HG02588 (cell line): ENCODE measurements at regions not wholly inside any gene's neighbourhood (a gene's known extent, or its start where the extent isn't known, plus 50 kb on each side); places are given as distances from the start of the nearest gene placed in this dataset.
"Not testable (repeated sequence)": the region's sequence is repeated elsewhere in the genome, so short reads cannot be mapped to it uniquely, and the experiment has no call there.

Experiments
- ATAC-seq: cut with Tn5 transposase; IDR thresholded peaks from one replicate; pipeline ENCODE4 v1.9.1; 2021; ENCODE audit warnings: mild to moderate bottlenecking, moderate library complexity; ENCODE audit not compliant: unreplicated experiment

DNA sequence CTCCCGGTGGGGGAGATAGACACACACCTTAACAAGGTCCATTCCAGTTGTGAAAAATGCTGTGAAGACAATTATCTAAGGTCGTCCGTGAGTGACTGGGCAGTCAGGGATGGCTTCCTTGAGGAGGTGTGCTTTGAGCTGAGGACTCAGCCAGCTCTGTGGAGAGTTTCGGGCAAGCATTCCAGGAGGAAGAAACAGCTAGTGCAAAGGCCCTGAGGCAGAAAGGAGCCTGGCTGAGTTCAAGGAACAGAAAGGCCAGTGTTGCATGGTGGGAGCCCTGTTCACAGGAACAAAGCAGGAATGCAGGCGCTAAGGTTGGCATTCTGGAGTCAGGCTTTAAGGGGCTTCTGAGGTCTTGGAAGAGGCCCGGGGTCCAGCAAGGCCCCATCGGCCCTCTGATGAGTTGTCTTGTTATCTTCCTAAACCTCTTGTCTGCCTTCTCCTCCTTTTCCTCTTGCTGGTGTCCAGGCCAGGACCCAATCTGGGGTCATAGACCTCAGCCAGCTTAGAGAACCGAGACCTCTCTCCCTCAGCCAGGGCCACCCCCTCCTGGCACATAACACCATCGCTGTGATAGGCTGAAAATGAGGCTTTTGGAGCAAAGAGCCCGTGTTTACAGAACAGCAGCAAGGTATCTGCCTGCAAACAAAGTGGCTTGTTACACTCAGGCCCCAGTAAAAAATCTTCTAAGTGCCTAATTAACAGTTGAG lies 270.2 kb upstream of the MVB12B start:
- no peak for ATAC-seq

DNA sequence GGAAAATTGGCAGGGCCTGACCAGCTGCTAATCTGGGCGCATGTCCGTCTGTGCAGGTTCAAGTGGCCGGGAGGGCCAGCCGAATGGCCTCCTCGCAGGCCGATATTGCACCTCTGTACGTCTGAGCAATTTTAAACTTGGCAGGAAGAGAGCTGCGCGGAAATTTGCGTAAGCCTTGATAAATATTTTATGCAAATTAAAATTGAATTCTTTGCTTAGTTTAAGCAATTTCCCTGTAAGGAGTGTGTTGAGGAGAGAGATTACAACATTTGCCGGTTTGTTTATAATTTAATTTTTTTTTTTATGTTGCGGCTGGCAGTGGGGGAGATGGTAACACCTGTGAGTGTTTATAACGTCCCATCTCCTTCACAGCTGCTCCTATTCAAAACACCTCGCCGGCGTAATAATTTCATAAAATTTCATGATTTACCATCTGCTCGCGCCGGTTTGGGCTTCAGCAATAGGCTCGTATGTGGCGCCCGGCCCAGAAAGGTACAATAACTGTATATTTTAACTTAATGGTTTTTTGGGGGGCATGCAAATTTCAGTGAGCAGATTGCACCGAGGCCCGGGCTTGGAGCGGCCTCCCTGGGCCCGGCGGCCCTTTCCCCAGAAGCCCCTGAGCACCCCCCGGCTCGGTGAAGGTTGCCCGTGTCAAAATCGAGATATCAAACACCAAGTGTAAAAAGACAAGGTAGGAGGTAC lies 269.4 kb upstream of the MVB12B start:
- no peak for ATAC-seq

DNA sequence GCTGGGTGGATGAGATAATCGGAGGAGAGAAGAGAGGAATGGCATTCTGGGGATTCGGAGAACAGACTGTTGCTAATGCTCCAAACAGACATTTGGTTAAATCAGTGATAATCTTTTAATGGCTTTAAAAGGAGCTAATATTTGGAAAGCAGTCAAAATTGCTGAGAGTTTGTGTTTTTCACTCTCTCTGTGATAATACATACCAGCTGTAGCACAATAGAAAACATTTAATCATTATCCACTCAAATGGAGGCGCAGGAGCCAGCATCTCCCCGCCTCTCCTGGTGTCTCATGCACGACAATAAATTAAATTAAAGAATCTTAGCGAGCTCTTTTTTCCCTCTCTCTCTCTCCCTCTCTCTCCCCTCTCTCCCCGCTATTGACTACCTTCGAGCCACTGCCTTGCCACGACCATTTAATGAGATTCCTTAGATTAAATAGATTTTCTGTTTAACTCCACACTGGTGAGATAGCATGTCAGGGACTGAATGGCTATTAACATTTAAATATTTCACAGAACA lies 268.6 kb upstream of the MVB12B start:
- no peak for ATAC-seq

DNA sequence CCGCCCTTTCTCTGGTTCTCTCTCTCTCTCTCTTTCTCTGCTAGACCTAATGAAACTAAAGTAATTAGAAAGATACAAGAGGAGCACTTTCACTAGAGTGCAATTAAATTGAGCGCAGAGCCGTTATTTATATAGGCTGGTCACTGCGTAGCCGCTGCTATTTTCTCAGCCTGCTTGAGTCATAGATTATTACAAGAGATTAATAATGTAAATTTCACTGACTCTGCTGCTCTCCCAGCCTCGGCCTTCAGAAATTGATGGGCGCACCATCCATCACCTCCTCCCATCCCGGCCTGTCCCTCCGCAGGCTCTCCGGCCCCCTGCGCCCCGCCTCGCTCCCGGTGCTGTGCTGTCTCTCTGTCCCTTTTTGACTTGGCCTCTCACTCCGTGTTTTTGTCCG lies 268.0 kb upstream of the MVB12B start:
- ATAC-seq: no peak

DNA sequence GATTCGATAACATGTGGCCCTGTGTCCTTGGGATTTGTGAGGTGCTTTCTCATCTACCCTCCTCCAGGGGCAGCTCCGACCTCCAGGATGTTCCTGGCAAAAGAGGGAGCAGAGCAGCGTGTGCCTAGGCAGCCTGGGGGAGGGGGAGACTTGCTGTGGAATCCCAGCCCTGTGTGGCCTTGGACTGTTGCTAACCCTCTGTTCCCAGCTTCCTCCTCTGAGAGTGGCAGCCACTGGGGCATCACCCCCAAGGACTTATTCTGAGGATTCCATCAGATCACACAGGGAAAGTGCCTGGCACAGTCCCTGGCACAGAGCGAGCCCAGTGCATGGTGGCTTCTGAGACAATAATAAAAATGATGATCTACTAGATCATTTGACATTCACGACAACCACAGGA lies 265.1 kb upstream of the MVB12B start:
- no peak for ATAC-seq

DNA sequence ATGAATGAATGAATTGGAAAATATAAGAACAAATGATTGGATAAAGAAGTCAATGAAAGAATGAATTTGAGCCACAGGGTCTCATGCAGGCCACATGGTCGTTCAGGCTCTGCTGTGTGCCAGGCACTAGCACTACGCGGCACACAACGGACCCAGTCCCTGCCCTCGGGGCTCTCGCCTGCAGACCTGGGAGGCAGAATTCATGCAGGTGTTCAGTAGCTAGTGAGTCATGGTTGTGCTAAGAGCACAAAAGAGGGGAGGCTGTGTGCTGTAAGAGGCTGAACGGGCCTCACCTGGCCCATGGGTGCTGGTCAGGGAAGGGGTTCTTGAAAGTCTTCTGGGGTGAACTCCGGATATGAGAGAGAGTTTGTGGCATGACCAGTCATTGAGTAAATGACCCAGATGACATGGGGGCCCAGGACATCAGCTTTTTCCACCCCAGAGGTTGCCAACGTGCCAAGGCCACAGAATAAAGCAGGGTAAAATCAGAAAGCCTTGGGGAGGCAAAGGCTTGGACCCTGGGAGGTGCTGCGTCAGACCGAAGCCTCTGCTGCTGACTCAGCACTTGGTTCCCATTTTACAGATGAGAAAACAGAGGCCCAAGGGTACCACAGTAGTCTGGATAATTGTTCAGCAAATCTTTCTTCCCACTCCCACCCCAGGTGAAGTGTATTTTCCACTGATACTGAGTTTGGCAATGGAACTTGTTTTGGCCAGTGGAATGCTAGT lies 264.3 kb upstream of the MVB12B start:
- no peak for ATAC-seq

DNA sequence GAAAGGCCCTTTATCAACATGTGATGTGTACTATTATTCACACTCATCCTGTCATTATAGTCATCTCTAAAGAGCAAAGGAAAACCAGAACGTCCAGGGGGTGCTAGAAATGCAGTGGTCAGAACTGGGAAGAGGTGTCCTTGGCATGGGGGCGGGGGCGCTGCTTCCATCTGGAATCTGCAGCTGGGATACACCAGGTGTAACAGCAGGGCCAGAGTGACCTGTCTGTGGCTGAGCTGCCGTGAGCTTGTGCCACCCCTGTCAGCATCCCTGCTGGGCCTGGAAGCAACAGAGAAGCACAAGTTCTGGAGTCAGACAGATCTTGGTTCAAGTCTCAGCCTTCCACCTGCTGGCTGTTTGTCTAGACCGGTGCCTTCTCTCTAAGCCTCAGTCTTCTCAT lies 263.3 kb upstream of the MVB12B start:
- ATAC-seq: no peak

DNA sequence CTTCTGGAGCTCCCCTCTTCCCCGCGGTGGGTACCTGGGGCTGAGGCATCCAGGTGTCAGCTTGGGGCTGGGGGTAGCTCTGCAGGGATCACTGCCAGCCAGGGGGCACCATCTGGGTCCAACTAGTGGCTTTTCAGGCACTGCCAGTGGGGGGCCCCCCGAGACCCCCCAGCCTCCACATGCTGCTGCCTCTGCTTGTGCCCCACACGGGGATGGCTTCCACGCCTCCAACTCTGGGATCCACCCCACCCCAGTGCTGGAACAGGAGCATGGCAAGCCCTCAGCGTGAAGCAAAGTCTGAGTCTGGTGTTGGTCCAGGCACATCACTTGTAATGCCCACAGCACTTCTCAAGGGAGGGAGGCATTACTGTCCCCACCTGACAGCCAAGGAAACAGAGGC lies 260.5 kb upstream of the MVB12B start:
- no peak for ATAC-seq

DNA sequence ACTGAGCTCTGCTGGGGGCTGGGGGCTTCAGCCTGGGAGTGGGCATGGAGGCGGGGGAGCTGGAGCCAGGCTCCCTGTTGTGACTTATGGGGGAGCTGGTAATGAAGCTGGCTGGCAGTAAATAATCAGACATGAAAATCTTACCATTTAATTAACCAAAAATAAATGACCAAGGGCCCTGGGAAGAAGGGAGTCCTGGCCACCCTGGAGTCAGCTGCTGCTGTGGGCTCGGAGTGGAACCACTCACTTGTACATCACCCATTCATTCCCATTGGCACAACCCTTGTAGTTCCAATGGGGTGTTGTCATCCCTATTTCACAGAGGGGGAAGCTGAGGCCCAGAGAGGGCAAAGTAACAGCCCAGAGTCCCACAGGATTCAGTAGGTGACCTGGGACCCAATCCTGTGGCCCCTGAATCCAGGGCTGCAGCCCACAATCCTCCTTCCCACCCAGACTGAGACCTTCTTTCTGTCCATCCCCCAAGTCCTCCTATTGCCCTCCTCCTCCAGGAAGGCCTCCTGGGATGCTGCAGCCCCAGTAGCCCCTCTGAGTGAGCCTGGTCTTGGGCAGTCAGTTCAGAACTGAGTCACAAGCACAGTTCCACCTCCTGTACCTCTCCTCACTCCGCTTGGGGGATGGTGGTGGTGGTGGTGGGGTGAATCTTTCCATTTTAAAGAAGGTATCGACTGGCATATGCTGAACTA lies 259.4 kb upstream of the MVB12B start:
- no peak for ATAC-seq

DNA sequence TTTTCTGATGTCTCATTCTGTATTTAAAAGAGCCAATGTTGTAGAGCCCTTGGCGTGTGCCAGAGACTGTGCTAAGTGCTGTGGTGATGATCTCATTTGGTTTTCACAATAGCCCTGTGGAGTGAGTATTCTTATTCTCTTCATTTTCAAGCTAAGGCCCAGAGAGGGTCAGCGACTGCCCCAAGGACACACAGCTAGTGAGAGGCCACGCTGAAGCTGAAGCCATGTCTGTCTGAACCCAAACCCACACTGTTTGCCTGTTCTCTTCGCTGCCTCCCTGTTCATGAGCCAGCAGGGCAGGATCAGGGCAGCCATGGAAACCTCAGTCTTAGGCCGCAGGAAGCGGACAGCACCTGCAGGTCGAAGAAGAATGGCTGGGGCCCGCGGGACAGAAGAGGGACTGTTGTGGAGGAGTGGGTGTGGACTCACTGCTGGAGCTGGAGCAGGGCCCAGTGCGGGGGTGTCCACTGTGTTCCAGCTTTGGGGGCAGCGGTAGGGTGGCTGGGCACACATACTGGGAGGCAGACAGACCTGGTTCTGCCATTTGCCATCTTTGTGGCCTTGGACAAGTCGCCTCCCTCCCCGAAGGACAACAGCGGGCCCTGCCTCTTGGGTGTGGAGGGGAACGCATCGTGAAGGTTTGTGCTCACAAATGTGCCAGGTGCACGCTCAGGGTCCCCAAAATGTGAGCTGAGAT lies 257.9 kb upstream of the MVB12B start:
- no peak for ATAC-seq

DNA sequence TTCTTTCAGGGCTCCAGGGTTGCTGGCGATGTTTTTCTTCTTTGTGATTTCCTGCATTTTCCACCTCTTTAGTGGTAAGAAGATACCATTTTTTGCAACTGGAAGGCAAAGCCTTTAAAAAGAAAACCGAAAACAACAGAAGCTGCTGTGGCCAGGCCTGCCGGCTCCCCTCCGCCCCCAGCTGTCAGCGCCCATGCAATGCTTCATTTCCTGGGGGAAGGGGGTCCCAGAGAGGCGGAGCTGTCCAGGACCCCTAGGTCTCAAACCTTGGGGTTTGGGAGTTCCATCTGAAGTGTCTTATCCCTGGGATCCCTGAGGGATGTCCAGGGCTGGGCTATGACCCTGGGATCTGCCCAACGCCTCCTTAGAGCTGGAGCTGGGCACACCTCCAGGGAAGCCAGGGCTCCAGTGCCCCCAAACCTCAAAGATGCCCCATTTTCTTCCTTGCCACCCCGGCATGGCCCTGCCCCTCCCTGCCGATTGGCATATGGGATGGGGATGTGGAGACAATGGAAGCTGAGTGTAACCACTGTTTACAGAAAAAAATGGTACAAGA lies 257.2 kb upstream of the MVB12B start:
- ATAC-seq: no peak

DNA sequence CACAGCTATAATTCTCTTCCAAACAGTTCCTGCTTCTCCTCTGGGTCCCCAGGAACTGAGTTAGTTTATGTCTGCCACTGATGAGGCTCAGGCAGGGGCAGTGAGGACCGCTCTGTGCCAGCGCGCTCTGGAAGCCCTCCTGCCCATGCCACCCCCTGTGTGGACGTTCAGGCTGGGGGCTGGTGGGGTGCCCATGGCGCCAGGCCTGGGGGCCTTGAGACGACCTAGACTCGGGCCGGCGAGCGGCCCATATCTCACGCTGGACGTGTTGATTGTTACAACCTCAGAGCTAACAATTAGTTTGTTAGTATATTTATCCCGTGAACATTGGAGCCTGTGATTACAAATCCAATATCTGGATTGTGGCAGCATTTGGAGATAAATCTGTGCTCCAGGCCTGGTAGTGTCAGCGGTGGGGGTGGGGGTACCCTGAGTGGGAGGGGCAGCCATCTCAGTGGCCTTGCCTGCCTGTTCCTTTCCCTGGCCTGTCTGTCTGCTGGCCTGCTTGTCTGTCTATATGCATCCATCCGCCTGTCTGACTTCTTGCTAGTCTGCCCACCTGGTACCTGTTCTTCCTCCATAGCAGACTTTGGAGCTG lies 256.5 kb upstream of the MVB12B start:
- no peak for ATAC-seq

DNA sequence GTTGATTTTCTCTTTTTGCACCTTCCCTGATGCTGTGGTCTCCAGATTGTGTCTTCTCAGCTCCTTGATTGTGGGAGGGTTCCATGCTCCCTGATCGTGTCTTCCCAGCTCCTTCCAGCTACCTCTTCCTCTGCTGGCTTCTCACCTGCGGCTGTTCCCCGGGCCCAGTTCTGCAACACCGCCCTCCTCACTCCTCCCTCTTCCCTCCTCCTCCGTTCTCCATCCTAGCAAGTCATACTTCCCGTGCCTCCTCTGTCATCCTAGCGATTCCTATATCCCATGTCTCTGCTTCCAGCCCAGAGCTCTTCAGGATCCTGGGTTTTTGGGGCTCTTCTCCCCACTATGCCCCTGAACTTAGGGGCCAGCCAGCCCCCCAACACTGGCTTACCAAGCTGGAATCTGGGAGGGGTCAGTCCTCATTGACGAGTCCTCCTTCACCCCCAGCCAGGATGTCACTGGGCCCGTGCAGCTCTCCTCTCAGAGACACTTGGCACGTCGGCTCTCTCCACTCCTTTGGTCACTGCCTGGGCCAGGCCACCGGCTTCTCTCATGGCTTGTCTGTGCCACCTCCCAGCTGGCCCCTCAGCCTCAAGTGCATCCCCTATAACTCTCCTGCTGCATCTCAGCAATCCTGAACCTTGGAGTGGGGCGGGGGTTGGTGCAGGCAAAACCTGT lies 255.4 kb upstream of the MVB12B start:
- no peak for ATAC-seq

DNA sequence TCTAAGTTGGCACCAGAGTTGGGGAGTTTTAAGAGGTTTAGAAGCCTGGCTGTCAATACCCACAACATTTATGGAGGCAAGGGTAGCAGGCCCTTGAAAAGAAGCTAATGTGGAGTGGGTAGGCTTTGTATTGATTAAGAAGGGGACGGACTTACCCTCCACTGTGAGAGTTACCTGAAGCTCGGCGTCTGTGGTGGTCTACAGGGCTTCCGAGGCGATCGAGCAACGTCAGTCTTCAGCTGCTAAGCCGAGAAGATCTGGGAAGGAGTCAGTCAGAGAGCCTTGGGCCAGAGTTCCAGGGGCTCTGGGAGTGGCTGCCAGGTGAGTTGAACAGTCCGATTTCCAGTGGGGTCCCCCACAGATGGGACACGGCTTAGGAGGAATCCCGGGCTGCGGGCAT lies 249.0 kb upstream of the MVB12B start:
- ATAC-seq: not testable (repeated sequence)

DNA sequence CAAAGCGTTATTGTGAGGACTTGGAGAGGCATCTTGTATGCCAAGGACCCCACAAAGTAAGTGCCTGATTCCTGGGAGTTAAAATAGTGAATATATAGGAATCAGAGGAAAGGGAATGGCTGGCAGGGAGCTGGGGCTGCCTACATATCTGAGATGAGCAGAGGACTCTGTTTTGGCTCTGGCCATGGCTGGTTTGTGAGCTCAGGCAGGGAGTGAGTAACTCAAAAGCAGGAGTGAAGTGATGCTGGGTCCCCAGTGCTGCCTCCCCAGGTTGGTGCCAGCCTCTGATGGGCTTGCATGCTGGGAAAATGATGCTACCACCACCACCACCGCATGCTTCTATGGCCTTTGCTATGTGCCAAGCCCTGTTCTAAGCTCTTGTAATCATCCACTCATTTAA lies 246.0 kb upstream of the MVB12B start:
- ATAC-seq: no peak

DNA sequence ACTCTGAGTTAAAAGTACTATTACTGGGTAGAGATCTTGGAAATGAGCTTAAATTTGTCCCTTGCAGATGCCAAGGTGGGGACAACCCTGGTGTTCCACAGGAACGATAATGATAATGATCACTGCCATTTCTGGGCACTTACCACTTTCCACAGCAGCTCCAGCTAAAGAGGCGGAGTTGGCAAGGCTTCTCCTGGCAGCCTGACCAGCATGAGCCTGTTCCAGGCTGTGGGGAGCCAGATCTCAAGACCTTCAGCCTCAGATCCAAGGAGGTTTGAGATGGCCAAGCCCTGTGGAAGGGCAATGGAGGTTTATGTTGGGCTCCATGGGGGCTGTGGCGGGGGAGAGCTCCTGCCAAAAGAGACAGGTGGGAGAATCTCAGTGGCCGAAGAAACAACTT lies 244.9 kb upstream of the MVB12B start:
- no peak for ATAC-seq

DNA sequence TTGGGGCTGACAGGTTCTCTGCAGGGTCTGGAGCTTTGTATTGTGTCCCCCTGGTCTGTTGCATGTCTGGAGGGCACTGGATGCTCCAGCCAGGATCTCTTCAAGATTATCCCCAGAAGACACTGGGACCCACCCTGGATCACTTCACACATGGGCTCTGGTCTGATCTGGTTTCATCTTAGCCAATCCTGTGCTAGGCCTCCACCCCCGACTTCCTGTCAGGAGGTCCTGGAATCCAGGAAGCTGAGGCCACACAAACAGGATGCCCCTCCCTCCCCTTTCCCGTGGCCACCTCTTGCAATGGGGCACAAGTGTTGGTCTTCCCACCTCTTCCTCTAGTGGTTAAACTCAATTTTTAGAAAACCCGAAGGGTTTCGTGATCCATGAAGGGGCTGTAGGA lies 242.6 kb upstream of the MVB12B start:
- ATAC-seq: no peak

DNA sequence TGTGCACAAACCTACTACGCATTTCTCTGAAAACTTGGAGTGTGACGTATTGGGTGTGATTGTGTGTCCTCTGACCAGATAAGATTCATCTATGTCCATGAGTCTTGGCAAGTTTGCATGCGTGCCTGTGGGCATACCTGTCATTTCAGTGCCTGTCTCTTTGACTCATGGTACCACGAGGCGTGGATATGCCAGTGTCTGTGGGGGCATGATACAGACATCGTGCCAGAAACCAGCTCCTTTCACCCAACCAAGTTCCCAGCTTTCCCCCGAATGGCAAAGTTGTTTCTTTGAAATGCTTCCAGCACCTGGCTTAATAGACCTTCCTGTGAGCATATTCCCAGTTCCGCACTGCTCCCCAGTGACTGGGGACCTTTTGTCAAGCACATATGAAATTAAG lies 241.9 kb upstream of the MVB12B start:
- ATAC-seq: no peak

DNA sequence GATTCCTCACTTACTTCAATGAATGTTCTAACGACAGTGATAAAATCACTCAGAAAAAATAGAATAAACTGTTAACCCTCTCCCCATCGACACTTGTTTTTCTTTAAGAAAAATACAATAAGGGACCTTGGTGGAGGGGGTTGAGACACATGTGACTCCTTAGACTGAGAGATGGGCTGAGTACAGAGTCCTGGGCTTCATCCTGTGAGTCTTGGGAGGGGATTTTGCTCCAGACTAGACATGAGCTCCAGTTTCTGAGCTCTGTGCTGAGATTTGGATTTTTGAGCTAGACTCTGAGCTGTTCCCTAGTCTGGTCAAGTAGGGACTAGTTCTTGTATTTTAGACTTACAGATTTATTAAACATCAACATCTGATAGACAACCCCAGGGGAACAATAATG lies 241.5 kb upstream of the MVB12B start:
- no peak for ATAC-seq
